HCT116 (cell line): ENCODE measurements at regions not wholly inside any gene's neighbourhood (a gene's known extent, or its start where the extent isn't known, plus 50 kb on each side); places are given as distances from the start of the nearest gene placed in this dataset.

Experiments used
- ATAC-seq: fragments of 200-7000 bp; cut with Tn5 transposase; 2 replicates; pipeline ENCODE4 v1.9.1; 2020; ENCODE audit warnings: mild to moderate bottlenecking, moderate library complexity
- BruUV-seq: library from RNA; stranded (reverse); fragments of 400-500 nt; replicated peaks from 2 replicates; lab custom pipeline; 2021; lab: Mats Ljungman, UMichigan
- CTCF ChIA-PET: fragments of 300-600 bp; sonication (Branson Sonifier 250); formaldehyde crosslinking; loops from one replicate; lab custom pipeline; 2021; ENCODE audit warnings: antibody characterized with exemption; lab: Charles Lee
- POLR2A ChIA-PET: fragments of 300-600, 350-600 bp; sonication (Branson Sonifier 250); formaldehyde crosslinking; loops from one replicate; lab custom pipeline; 2021; ENCODE audit warnings: antibody characterized with exemption; lab: Charles Lee
- RAD21 ChIA-PET, 2 experiments: fragments of 300-600 bp; sonication (Branson Sonifier 250); formaldehyde crosslinking; loops; one replicate each; lab custom pipeline; 2023; ENCODE audit warnings: low total read pairs in 2 of 2; ENCODE audit not compliant: uncharacterized antibody in 2 of 2, unreplicated experiment in 2 of 2, low non-redundant PET in 1 of 2; lab: Charles Lee
- DNase-seq: peaks from one replicate; pipeline ENCODE4 v3.0.0-alpha.2; 2010; ENCODE audit warnings: low read depth, low spot score
- H2AFZ ChIP-seq: fragments of 200-600 bp; shearing (Covaris generic), sonication (generic); 2 replicates; pipeline ENCODE4 v1.6.1; 2017; ENCODE audit warnings: low read depth, mixed run types, mixed read lengths, antibody characterized with exemption, low read length; ENCODE audit not compliant: poor library complexity, severe bottlenecking
- H3K27ac ChIP-seq: 2 replicates; pipeline ENCODE4 v1.5.1; 2012; ENCODE audit warnings: low read depth, low read length
- H3K27me3 ChIP-seq: fragments of 200-600 bp; sonication (generic); 2 replicates; pipeline ENCODE4 v1.6.1; 2016; ENCODE audit warnings: mixed run types, low read length, mixed read lengths; ENCODE audit not compliant: insufficient read depth
- H3K36me3 ChIP-seq, 2 experiments: fragments of 200-500 bp in 1 of 2; fragments of 200-600 bp in 1 of 2; sonication (Bioruptor generic) in 1 of 2; sonication (generic) in 1 of 2; 2 replicates each; pipeline versions ENCODE4 v1.5.1 to v1.6.1; 2014 to 2016; ENCODE audit warnings: low read length in 2 of 2, inconsistent platforms in 1 of 2, mixed read lengths in 1 of 2, mixed run types in 1 of 2; ENCODE audit not compliant: insufficient read depth in 2 of 2, control insufficient read depth in 1 of 2
- H3K4me1 ChIP-seq, 2 experiments: fragments of 200-600 bp in 1 of 2; sonication (generic) in 1 of 2; 2 replicates each; pipeline versions ENCODE4 v1.5.1 to v1.6.1; 2012 to 2017; ENCODE audit warnings: low read length in 2 of 2, inconsistent platforms in 1 of 2, mild to moderate bottlenecking in 1 of 2, mixed read lengths in 1 of 2, mixed run types in 1 of 2, moderate library complexity in 1 of 2; ENCODE audit not compliant: insufficient read depth in 2 of 2, control insufficient read depth in 1 of 2
- H3K4me2 ChIP-seq: fragments of 200-600 bp; sonication (generic); 2 replicates; pipeline ENCODE4 v1.6.1; 2017; ENCODE audit warnings: mixed run types, low read length, mixed read lengths
- H3K4me3 ChIP-seq, 2 experiments: fragments of 200-600 bp in 1 of 2; sonication (generic) in 1 of 2; replicated peaks in 1 of 2; 2 replicates each; pipeline ENCODE4 v1.5.1; 2011 to 2016; ENCODE audit warnings: low read length in 2 of 2, control low read depth in 1 of 2, low read depth in 1 of 2, mild to moderate bottlenecking in 1 of 2, mixed read lengths in 1 of 2, mixed run types in 1 of 2
- H3K79me2 ChIP-seq: fragments of 200-600 bp; sonication (generic); 2 replicates; pipeline ENCODE4 v1.6.1; 2017; ENCODE audit warnings: mild to moderate bottlenecking, mixed run types, low read length, moderate library complexity, mixed read lengths; ENCODE audit not compliant: insufficient read depth
- H3K9ac ChIP-seq: fragments of 200-600 bp; sonication (generic); 2 replicates; pipeline ENCODE4 v1.6.1; 2016; ENCODE audit warnings: low read length, mixed read lengths
- H3K9me2 ChIP-seq: fragments of 200-600 bp; sonication (generic), shearing (Covaris generic); 2 replicates; pipeline ENCODE4 v1.6.1; 2017; ENCODE audit warnings: mixed run types, mild to moderate bottlenecking, moderate library complexity; ENCODE audit not compliant: insufficient read depth
- H3K9me3 ChIP-seq, 2 experiments: fragments of 200-500 bp in 1 of 2; fragments of 200-600 bp in 1 of 2; sonication (Bioruptor generic) in 1 of 2; sonication (generic) in 1 of 2; 2 replicates each; pipeline ENCODE4 v1.6.1; 2014 to 2017; ENCODE audit warnings: low read length in 2 of 2, mixed read lengths in 2 of 2, inconsistent platforms in 1 of 2, low read depth in 1 of 2, mild to moderate bottlenecking in 1 of 2, mixed run types in 1 of 2, moderate library complexity in 1 of 2; ENCODE audit not compliant: control insufficient read depth in 1 of 2, insufficient read depth in 1 of 2
- H4K20me1 ChIP-seq: fragments of 200-600 bp; sonication (generic), shearing (Covaris generic); 2 replicates; pipeline ENCODE4 v1.6.1; 2017; ENCODE audit warnings: mixed run types, mild to moderate bottlenecking, moderate library complexity; ENCODE audit not compliant: insufficient read depth
- ATF3 ChIP-seq: IDR thresholded peaks from 2 replicates; pipeline ENCODE4 v1.6.1; 2012
- CBX3 ChIP-seq: IDR thresholded peaks from 2 replicates; pipeline ENCODE4 v1.6.1; 2012; ENCODE audit warnings: low read depth
- CEBPB ChIP-seq: IDR thresholded peaks from 2 replicates; pipeline ENCODE4 v1.6.1; 2012; ENCODE audit warnings: low read depth
- EGR1 ChIP-seq: IDR thresholded peaks from 2 replicates; pipeline ENCODE4 v1.6.1; 2012; ENCODE audit warnings: low read depth
- ELF1 ChIP-seq: IDR thresholded peaks from 2 replicates; pipeline ENCODE4 v1.6.1; 2012; ENCODE audit warnings: low read depth, borderline replicate concordance
- EZH2 ChIP-seq: fragments of 200-600 bp; sonication (generic); IDR thresholded peaks from 2 replicates; pipeline ENCODE4 v1.6.1; 2017; ENCODE audit warnings: antibody characterized with exemption, mixed run types
- EZH2phosphoT487 ChIP-seq: fragments of 200-600 bp; IDR thresholded peaks from 2 replicates; pipeline ENCODE4 v1.6.1; 2018; ENCODE audit warnings: antibody characterized with exemption, borderline replicate concordance
- FOSL1 ChIP-seq: IDR thresholded peaks from 2 replicates; pipeline ENCODE4 v1.6.1; 2012; ENCODE audit warnings: low read depth
- JUND ChIP-seq: IDR thresholded peaks from 2 replicates; pipeline ENCODE4 v1.6.1; 2012
- MAX ChIP-seq: IDR thresholded peaks from 2 replicates; pipeline ENCODE4 v1.6.1; 2012
- POLR2AphosphoS5 ChIP-seq: IDR thresholded peaks from 2 replicates; pipeline ENCODE4 v1.6.1; 2011; ENCODE audit warnings: mild to moderate bottlenecking, low read depth, low read length, moderate library complexity
- RAD21 ChIP-seq: IDR thresholded peaks from 2 replicates; pipeline ENCODE4 v1.6.1; 2012; ENCODE audit warnings: low read depth, mild to moderate bottlenecking
- SIN3A ChIP-seq: IDR thresholded peaks from 2 replicates; pipeline ENCODE4 v1.6.1; 2012; ENCODE audit warnings: low read depth
- SP1 ChIP-seq: IDR thresholded peaks from 2 replicates; pipeline ENCODE4 v1.6.1; 2012; ENCODE audit warnings: low read depth
- SRF ChIP-seq: IDR thresholded peaks from 2 replicates; pipeline ENCODE4 v1.6.1; 2012; ENCODE audit warnings: low read depth
- intact Hi-C: fragments of 100-400 bp; cut with micrococcal nuclease; formaldehyde crosslinking; loops from 2 replicates; pipeline ENCODE4 v1.10.0; 2022

GRCh38 chr2:37587817-37588216, 83.6 kb downstream of the CDC42EP3 start:
- Histone ChIP-seq H3K9me2 (no peaks in the 10 kb centered on the region), H3K27me3 (no peaks in the 10 kb centered on the region), H3K9ac (peak overlapping the region; percentile 53), H2AFZ (no peak overlapping the region), H3K4me2 (peak overlapping the region; percentile 79), H3K79me2 (no peaks in the 10 kb centered on the region), H3K4me1 (peaks cover 65 to 87% of the 10 kb centered on the region in 2 experiments), H3K9me3 (no peaks in the 10 kb centered on the region), H3K27ac (peak overlapping the region; percentile 84; the same call in 1 of the 2 replicates), H3K4me3 (peak overlapping the region in 1 of 2 experiments; percentile 44; a peak in 1 of 4 replicates), H4K20me1 (no peaks in the 10 kb centered on the region), H3K36me3 (no peaks in the 10 kb centered on the region)
- ATAC-seq (peak; percentile 9), DNase-seq (no peak)
- ChIA-PET POLR2A (interaction anchor here (0.7 to 4.1 kb wide), 5 partner anchors 18 to 173 kb away, joined by 3 to 19 read pairs (median 3); no protein-coding TSS in a partner anchor), RAD21 (interaction anchor here in 1 of 2 experiments (0.7 kb wide), 1 partner anchor 207 kb away, joined by 3 read pairs; no protein-coding TSS in a partner anchor), CTCF (interaction anchor here (1.5 kb wide), 1 partner anchor 289 kb away, joined by 4 read pairs; no protein-coding TSS in a partner anchor)
- intact Hi-C loops: loop anchor here (1.0 kb wide), 1 partner anchor 27 kb away; no protein-coding TSS in a partner anchor
- no TSS peak for BruUV-seq
- TF ChIP-seq EGR1 (no peak), FOSL1 (no peak), CBX3 (no peak), EZH2phosphoT487 (no peak), SP1 (no peak), POLR2AphosphoS5 (no peak), SIN3A (no peak), ATF3 (no peak), MAX (no peak), ELF1 (no peak), EZH2 (no peak), JUND (no peak), CEBPB (no peak), RAD21 (no peak), SRF (no peak)
